GM18861 (cell line): ENCODE measurements at regions not wholly inside any gene's neighbourhood (a gene's known extent, or its start where the extent isn't known, plus 50 kb on each side); places are given as distances from the start of the nearest gene placed in this dataset.
"Not testable (repeated sequence)": the region's sequence is repeated elsewhere in the genome, so short reads cannot be mapped to it uniquely, and the experiment has no call there.

Experiments used
- ATAC-seq: cut with Tn5 transposase; IDR thresholded peaks from one replicate; pipeline ENCODE4 v1.9.1; 2021; ENCODE audit not compliant: unreplicated experiment

GRCh38 chr11:88061111-88061510, 114.1 kb downstream of the RAB38 start:
- no peak for ATAC-seq

- no peak for ATAC-seq
These were observed 115.9 kb downstream of the RAB38 start for GRCh38 chr11:88059326-88059725.

- ATAC-seq: no peak
These were observed 123.8 kb downstream of the RAB38 start for GRCh38 chr11:88051396-88051795.

- ATAC-seq: no peak
These were observed 125.0 kb downstream of the RAB38 start for GRCh38 chr11:88050247-88050646.

- ATAC-seq: not testable (repeated sequence)
These were observed 130.0 kb downstream of the RAB38 start for GRCh38 chr11:88045288-88045687.

- not testable (repeated sequence) for ATAC-seq
These were observed 130.6 kb downstream of the RAB38 start for GRCh38 chr11:88044658-88045057.

GRCh38 chr11:88043149-88043548, 132.1 kb downstream of the RAB38 start:
- no peak for ATAC-seq

- ATAC-seq: no peak
These were observed 132.6 kb downstream of the RAB38 start for GRCh38 chr11:88042647-88043046.

- ATAC-seq: no peak
These were observed 133.0 kb downstream of the RAB38 start for GRCh38 chr11:88042238-88042637.

GRCh38 chr11:88041679-88042078, 133.6 kb downstream of the RAB38 start:
- ATAC-seq: no peak

- no peak for ATAC-seq
These were observed 135.1 kb downstream of the RAB38 start for GRCh38 chr11:88040148-88040496.

- no peak for ATAC-seq
These were observed 135.6 kb downstream of the RAB38 start for GRCh38 chr11:88039476-88040147.

- no peak for ATAC-seq
These were observed 137.2 kb downstream of the RAB38 start for GRCh38 chr11:88038063-88038462.

GRCh38 chr11:88036701-88037100, 138.5 kb downstream of the RAB38 start:
- no peak for ATAC-seq

- ATAC-seq: no peak
These were observed 140.0 kb downstream of the RAB38 start for GRCh38 chr11:88035271-88035670.

- no peak for ATAC-seq
These were observed 157.6 kb downstream of the RAB38 start for GRCh38 chr11:88017666-88018065.

GRCh38 chr11:88016392-88017170, 158.7 kb downstream of the RAB38 start:
- peak; percentile 91 for ATAC-seq

GRCh38 chr11:88015170-88015569, 160.1 kb downstream of the RAB38 start:
- ATAC-seq: no peak

- no peak for ATAC-seq
These were observed 161.7 kb downstream of the RAB38 start for GRCh38 chr11:88013508-88014065.

- no peak for ATAC-seq
These were observed 162.8 kb downstream of the RAB38 start for GRCh38 chr11:88012456-88012855.

- no peak for ATAC-seq
These were observed 199.2 kb downstream of the RAB38 start for GRCh38 chr11:87976009-87976408.

GRCh38 chr11:87974797-87975196, 200.4 kb downstream of the RAB38 start:
- ATAC-seq: no peak
